Hepatocyte (in vitro differentiated cells): ENCODE measurements at regions not wholly inside any gene's neighbourhood (a gene's known extent, or its start where the extent isn't known, plus 50 kb on each side); places are given as distances from the start of the nearest gene placed in this dataset.
A peak's percentile ranks its signal among the peaks of the same experiment; 100 is the strongest.

Source experiments
- DNase-seq: peaks from one replicate; pipeline ENCODE4 v3.0.0-alpha.2; 2016; ENCODE audit warnings: low spot score
- H2AFZ ChIP-seq: fragments of 200-600 bp; sonication (generic); 2 replicates; pipeline ENCODE4 v1.6.0; 2016; ENCODE audit warnings: antibody characterized with exemption, mild to moderate bottlenecking
- H3K27ac ChIP-seq: fragments of 200-600 bp; sonication (generic); 2 replicates; pipeline ENCODE4 v1.5.1; 2016; ENCODE audit warnings: mild to moderate bottlenecking
- H3K27me3 ChIP-seq: fragments of 200-600 bp; sonication (generic); 2 replicates; pipeline ENCODE4 v1.6.1; 2016
- H3K36me3 ChIP-seq: fragments of 200-600 bp; sonication (generic); replicated peaks from 2 replicates; pipeline ENCODE4 v1.5.1; 2016; ENCODE audit warnings: low read depth; ENCODE audit not compliant: insufficient read depth
- H3K4me1 ChIP-seq: fragments of 200-600 bp; sonication (generic); 2 replicates; pipeline ENCODE4 v1.5.1; 2016; ENCODE audit warnings: mild to moderate bottlenecking, moderate library complexity; ENCODE audit not compliant: insufficient read depth
- H3K4me2 ChIP-seq: fragments of 200-600 bp; sonication (generic); 2 replicates; pipeline ENCODE4 v1.6.0; 2016
- H3K4me3 ChIP-seq: fragments of 200-600 bp; sonication (generic); 2 replicates; pipeline ENCODE4 v1.5.1; 2016; ENCODE audit warnings: mild to moderate bottlenecking
- H3K79me2 ChIP-seq: fragments of 200-600 bp; sonication (generic); 2 replicates; pipeline ENCODE4 v1.6.0; 2017; ENCODE audit warnings: mild to moderate bottlenecking
- H3K9me2 ChIP-seq: fragments of 200-600 bp; sonication (generic); replicated peaks from 2 replicates; pipeline ENCODE4 v1.6.0; 2017; ENCODE audit warnings: mild to moderate bottlenecking; ENCODE audit not compliant: insufficient read depth
- H3K9me3 ChIP-seq: fragments of 200-600 bp; sonication (generic); 2 replicates; pipeline ENCODE4 v1.5.1; 2016; ENCODE audit warnings: low read depth, mild to moderate bottlenecking
- H4K20me1 ChIP-seq: fragments of 200-600 bp; sonication (generic); 2 replicates; pipeline ENCODE4 v1.6.0; 2016; ENCODE audit warnings: mild to moderate bottlenecking; ENCODE audit not compliant: insufficient read depth, poor library complexity, severe bottlenecking
- EZH2 ChIP-seq: fragments of 200-600 bp; sonication (generic); IDR thresholded peaks from 2 replicates; pipeline ENCODE4 v1.6.1; 2016; ENCODE audit warnings: antibody characterized with exemption, mild to moderate bottlenecking, borderline replicate concordance
- EZH2phosphoT487 ChIP-seq: fragments of 200-600 bp; sonication (generic); IDR thresholded peaks from one replicate; pipeline ENCODE4 v1.6.1; 2018; ENCODE audit warnings: antibody characterized with exemption, mild to moderate bottlenecking, low read depth, moderate library complexity; ENCODE audit not compliant: unreplicated experiment, severe bottlenecking
- WGBS: methylation state at CpG from one replicate; pipeline ENCODE4 v1.1.6; 2016; ENCODE audit warnings: low lambda C conversion rate; ENCODE audit errors: missing lambda C conversion rate; 5-methylcytosine and 5-hydroxymethylcytosine counted together
- TF ChIP-seq, protein P1 (sequence below): fragments of 200-600 bp; sonication (generic); IDR thresholded peaks from 2 replicates; pipeline ENCODE4 v1.5.1; 2016; ENCODE audit warnings: antibody characterized with exemption, mild to moderate bottlenecking; ENCODE audit not compliant: poor library complexity

DNA sequence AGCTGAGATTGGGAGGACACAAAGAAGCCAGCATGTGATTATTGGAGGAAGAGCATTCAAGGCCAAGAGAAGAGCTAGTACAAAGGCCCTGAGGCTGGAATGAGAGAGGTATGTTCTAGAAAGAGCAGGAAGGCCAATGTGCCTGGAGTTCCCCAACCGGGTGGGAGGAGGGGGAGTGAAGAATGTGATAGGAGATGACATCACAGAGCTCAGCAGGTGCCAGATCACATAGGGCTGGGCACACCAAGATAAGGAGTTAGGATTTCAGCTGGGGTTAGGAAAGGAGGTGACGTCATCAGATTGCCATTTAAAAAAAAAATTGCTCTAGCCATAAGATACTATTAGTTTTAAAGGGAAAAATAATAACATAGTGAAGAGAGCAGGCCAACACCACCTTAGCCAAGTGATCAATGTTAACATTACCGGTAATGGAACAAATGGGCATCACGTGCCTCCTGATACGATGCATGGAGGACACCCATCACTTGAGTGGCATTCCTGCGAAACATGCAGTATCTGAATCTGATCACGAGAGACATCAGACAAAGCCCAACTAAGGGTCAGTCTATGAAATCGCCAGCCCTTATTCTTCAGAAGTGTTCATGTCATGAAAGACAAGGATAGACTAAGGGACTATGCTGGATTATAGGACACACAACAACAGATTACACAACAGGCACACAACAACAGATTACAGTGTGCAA is 344.3 kb downstream of the BCOR start:
- Histone ChIP-seq H3K4me1 (peaks cover 20% of the 10 kb centered on the region), H4K20me1 (no peaks in the 10 kb centered on the region), H3K27ac (peak overlapping the region; percentile 56), H3K27me3 (no peaks in the 10 kb centered on the region), H3K4me3 (no peak overlapping the region), H3K9me3 (no peaks in the 10 kb centered on the region), H3K36me3 (no peaks in the 10 kb centered on the region), H3K9me2 (no peaks in the 10 kb centered on the region), H3K4me2 (no peak overlapping the region), H2AFZ (no peak overlapping the region), H3K79me2 (no peaks in the 10 kb centered on the region)
- WGBS: 79% methylated on average over 8 of the region's 8 CpGs
- peak; percentile 69 for DNase-seq
- no peak for TF ChIP-seq EZH2phosphoT487
- TF ChIP-seq, protein P1, sequence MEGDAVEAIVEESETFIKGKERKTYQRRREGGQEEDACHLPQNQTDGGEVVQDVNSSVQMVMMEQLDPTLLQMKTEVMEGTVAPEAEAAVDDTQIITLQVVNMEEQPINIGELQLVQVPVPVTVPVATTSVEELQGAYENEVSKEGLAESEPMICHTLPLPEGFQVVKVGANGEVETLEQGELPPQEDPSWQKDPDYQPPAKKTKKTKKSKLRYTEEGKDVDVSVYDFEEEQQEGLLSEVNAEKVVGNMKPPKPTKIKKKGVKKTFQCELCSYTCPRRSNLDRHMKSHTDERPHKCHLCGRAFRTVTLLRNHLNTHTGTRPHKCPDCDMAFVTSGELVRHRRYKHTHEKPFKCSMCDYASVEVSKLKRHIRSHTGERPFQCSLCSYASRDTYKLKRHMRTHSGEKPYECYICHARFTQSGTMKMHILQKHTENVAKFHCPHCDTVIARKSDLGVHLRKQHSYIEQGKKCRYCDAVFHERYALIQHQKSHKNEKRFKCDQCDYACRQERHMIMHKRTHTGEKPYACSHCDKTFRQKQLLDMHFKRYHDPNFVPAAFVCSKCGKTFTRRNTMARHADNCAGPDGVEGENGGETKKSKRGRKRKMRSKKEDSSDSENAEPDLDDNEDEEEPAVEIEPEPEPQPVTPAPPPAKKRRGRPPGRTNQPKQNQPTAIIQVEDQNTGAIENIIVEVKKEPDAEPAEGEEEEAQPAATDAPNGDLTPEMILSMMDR: no peak
- TF ChIP-seq EZH2: no peak

DNA sequence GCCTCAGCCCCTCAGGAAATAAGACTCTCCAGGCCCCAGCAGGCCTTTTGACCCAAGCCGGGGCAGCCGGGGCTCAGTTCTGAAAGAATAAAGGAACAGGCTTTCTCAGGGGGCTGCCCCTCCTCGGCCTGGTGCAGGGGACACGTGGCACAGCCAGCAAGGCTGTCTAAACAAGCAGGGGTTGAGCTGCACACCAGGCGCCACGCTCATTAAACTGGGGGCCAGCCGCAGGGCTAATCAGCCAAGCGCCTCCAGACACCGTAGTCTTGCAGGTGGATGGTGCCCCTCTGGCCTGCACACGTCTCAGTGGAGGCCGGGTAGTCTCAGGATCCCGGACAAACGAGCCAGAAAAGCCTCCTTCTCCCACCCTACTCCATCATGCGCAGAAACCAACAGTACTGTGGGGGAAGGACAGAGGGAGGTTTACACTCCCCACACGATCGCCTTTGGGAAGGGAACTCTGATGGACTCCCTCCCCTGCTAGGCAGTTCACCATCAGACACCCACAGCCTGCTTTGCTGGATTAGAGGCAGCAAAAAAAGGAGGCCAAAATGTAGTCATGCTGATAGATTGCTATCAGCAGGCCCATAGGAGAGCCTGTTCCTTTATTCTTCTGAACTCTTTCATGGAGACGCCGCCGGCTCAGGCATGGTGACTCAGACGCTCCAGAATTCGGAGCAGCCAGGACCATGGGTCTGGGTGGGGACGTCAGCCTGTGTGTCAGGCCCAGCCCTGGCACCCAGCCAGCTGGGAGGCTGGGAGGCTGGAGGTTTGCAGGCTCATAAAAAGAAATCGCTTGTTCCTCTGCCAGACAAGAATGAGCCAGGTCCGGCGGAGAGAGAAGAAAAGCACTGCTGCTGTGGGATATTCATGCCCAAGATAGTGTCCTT is 342.4 kb downstream of the BCOR start:
- Histone ChIP-seq H3K27me3 (no peaks in the 10 kb centered on the region), H3K4me2 (peak overlapping the region; percentile 46), H3K9me3 (no peaks in the 10 kb centered on the region), H2AFZ (no peak overlapping the region), H3K4me3 (no peak overlapping the region), H3K36me3 (no peaks in the 10 kb centered on the region), H3K4me1 (peaks cover 33% of the 10 kb centered on the region), H3K79me2 (no peaks in the 10 kb centered on the region), H4K20me1 (no peaks in the 10 kb centered on the region), H3K27ac (peak overlapping the region; percentile 81), H3K9me2 (no peaks in the 10 kb centered on the region)
- 49% methylated on average over 25 of the region's 25 CpGs for WGBS
- DNase-seq: peak; percentile 96
- TF ChIP-seq EZH2phosphoT487 (no peak), EZH2 (no peak)
- TF ChIP-seq, protein P1: no peak

DNA sequence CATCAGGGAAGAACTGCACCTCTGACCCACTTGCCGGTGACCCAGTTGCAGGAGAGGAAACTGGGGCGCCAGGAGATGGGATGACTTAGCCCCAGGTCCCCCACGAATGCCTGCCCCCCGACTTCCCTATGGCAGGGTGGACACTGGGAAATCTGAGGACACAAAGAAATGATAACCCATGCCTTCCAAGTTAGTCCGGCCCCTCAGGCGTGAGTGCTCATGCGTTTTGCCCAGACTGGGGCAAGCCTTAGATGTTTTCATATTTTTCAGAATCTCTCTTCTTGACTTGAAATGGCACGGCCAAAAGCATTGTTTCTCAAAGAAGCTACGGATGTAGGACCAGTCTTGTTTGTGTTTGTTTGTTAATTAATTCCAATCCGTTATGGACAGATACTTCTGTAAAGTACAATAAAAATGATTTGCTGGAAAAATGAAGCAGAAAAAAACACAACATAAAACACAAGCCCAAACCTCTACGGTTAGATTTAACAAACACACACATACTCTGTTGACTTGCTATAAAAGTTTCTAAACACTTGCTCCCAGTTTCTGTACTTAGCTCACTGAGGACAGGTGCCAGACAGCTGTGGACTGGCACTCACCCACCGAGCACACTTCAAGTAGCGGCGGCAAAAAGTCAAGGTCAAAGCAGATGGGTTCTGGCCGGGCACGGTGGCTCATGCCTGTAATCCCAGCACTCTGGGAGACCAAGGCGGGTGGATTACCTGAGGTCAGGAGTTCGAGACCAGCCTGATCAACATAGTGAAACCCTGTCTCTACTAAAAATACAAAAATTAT is 341.5 kb downstream of the BCOR start:
- TF ChIP-seq, protein P1: no peak
- no peak for TF ChIP-seq EZH2
- TF ChIP-seq EZH2phosphoT487: no peak
- no peaks in the 10 kb centered on the region for H3K79me2 ChIP-seq
- H4K20me1 ChIP-seq: no peaks in the 10 kb centered on the region
- no peak overlapping the region for H3K4me3 ChIP-seq
- DNase-seq: no peak
- peaks cover 38% of the 10 kb centered on the region for H3K4me1 ChIP-seq
- peak overlapping the region; percentile 46 for H3K4me2 ChIP-seq
- no peaks in the 10 kb centered on the region for H3K27me3 ChIP-seq
- H3K27ac ChIP-seq: peak overlapping the region; percentile 65
- no peak overlapping the region for H2AFZ ChIP-seq
- no peaks in the 10 kb centered on the region for H3K9me3 ChIP-seq
- H3K9me2 ChIP-seq: no peaks in the 10 kb centered on the region
- no peaks in the 10 kb centered on the region for H3K36me3 ChIP-seq
- 82% methylated on average over 18 of the region's 18 CpGs for WGBS
